Parathyroid adenoma (tissue), 2 donors: ENCODE measurements at regions not wholly inside any gene's neighbourhood (a gene's known extent, or its start where the extent isn't known, plus 50 kb on each side); places are given as distances from the start of the nearest gene placed in this dataset.
"Not testable (repeated sequence)": the region's sequence is repeated elsewhere in the genome, so short reads cannot be mapped to it uniquely, and the experiment has no call there.

ENCODE experiments used
- H2AFZ ChIP-seq: fragments of 300-600 bp; sonication (generic); one replicate; pipeline ENCODE4 v1.7.0; 2017; ENCODE audit warnings: antibody characterized with exemption, mild to moderate bottlenecking
- H3K27ac ChIP-seq: fragments of 300-600 bp; sonication (generic); one replicate; pipeline ENCODE4 v1.7.0; 2017
- H3K27me3 ChIP-seq: fragments of 300-600 bp; sonication (generic); one replicate; pipeline ENCODE4 v1.7.0; 2017; ENCODE audit warnings: low read length; ENCODE audit not compliant: control insufficient read depth, insufficient read depth
- H3K36me3 ChIP-seq: fragments of 300-600 bp; sonication (generic); one replicate; pipeline ENCODE4 v1.7.0; 2017; ENCODE audit warnings: low read length; ENCODE audit not compliant: control insufficient read depth, insufficient read depth
- H3K4me1 ChIP-seq: fragments of 300-600 bp; sonication (generic); one replicate; pipeline ENCODE4 v1.7.0; 2017; ENCODE audit warnings: control low read depth
- H3K4me2 ChIP-seq: fragments of 300-600 bp; sonication (generic); one replicate; pipeline ENCODE4 v1.7.0; 2017; ENCODE audit warnings: low read length
- H3K4me3 ChIP-seq: fragments of 300-600 bp; sonication (generic); one replicate; pipeline ENCODE4 v1.7.0; 2017; ENCODE audit warnings: low read depth, low read length
- H3K79me2 ChIP-seq: fragments of 300-600 bp; sonication (generic); one replicate; pipeline ENCODE4 v1.7.0; 2017; ENCODE audit warnings: control low read depth
- H3K9ac ChIP-seq: fragments of 300-600 bp; sonication (generic); one replicate; pipeline ENCODE4 v1.7.0; 2017; ENCODE audit warnings: mild to moderate bottlenecking
- H3K9me3 ChIP-seq: fragments of 300-600 bp; sonication (generic); one replicate; pipeline ENCODE4 v1.7.0; 2017; ENCODE audit warnings: low read length; ENCODE audit not compliant: control insufficient read depth
- CTCF ChIP-seq: fragments of 300-600 bp; sonication (generic); IDR thresholded peaks from one replicate; pipeline ENCODE4 v1.7.0; 2017; ENCODE audit warnings: antibody characterized with exemption, mild to moderate bottlenecking
- donor health status: primary hyperparathyroidism.

GRCh38 chr2:82740527-82740926 is 1718.6 kb downstream of the SUCLG1 start:
- Histone ChIP-seq H2AFZ (no peak overlapping the region), H3K9me3 (no peaks in the 10 kb centered on the region), H3K4me3 (no peak overlapping the region), H3K27ac (no peak overlapping the region), H3K4me2 (no peak overlapping the region), H3K9ac (no peak overlapping the region), H3K27me3 (no peaks in the 10 kb centered on the region), H3K79me2 (no peaks in the 10 kb centered on the region), H3K36me3 (no peaks in the 10 kb centered on the region), H3K4me1 (no peaks in the 10 kb centered on the region)
- TF ChIP-seq CTCF: no peak

GRCh38 chr2:82737965-82738364 is 1721.1 kb downstream of the SUCLG1 start:
- not testable (repeated sequence) for H3K4me1 ChIP-seq, H3K27ac ChIP-seq

GRCh38 chr2:82735336-82735735 is 1723.7 kb downstream of the SUCLG1 start:
- H3K36me3 ChIP-seq: no peaks in the 10 kb centered on the region
- no peaks in the 10 kb centered on the region for H3K9me3 ChIP-seq
- no peak overlapping the region for H3K27ac ChIP-seq
- H3K79me2 ChIP-seq: no peaks in the 10 kb centered on the region
- no peak overlapping the region for H3K4me2 ChIP-seq
- no peak overlapping the region for H3K4me3 ChIP-seq
- H3K4me1 ChIP-seq: no peaks in the 10 kb centered on the region
- TF ChIP-seq CTCF: no peak
- no peak overlapping the region for H3K9ac ChIP-seq
- no peak overlapping the region for H2AFZ ChIP-seq
- no peaks in the 10 kb centered on the region for H3K27me3 ChIP-seq

More at GRCh38 chr2:82737965-82738364, 1721.1 kb downstream of the SUCLG1 start:
- H3K4me2 ChIP-seq, H3K36me3 ChIP-seq, H3K4me3 ChIP-seq, H2AFZ ChIP-seq, H3K9ac ChIP-seq, H3K9me3 ChIP-seq, H3K79me2 ChIP-seq, H3K27me3 ChIP-seq: not testable (repeated sequence)

- Histone ChIP-seq H3K4me2 (no peak overlapping the region), H3K4me1 (no peaks in the 10 kb centered on the region), H2AFZ (no peak overlapping the region), H3K9ac (no peak overlapping the region), H3K79me2 (no peaks in the 10 kb centered on the region), H3K36me3 (no peaks in the 10 kb centered on the region), H3K27ac (no peak overlapping the region), H3K4me3 (no peak overlapping the region), H3K27me3 (no peaks in the 10 kb centered on the region), H3K9me3 (no peaks in the 10 kb centered on the region)
- TF ChIP-seq CTCF: no peak
Measured at GRCh38 chr2:82731824-82732223, 1727.3 kb downstream of the SUCLG1 start.

- Histone ChIP-seq H3K4me1 (no peaks in the 10 kb centered on the region), H3K79me2 (no peaks in the 10 kb centered on the region), H2AFZ (no peak overlapping the region), H3K27ac (no peak overlapping the region), H3K4me2 (no peak overlapping the region), H3K27me3 (no peaks in the 10 kb centered on the region), H3K36me3 (no peaks in the 10 kb centered on the region), H3K9me3 (no peaks in the 10 kb centered on the region), H3K4me3 (no peak overlapping the region), H3K9ac (no peak overlapping the region)
- no peak for TF ChIP-seq CTCF
Measured at GRCh38 chr2:82730811-82731210, 1728.3 kb downstream of the SUCLG1 start.
